Mammary epithelial cell (primary cell): ENCODE measurements at regions not wholly inside any gene's neighbourhood (a gene's known extent, or its start where the extent isn't known, plus 50 kb on each side); places are given as distances from the start of the nearest gene placed in this dataset.

ENCODE experiments used
- EZH2 ChIP-seq: IDR thresholded peaks from 2 replicates; pipeline ENCODE4 v1.6.1; 2012; ENCODE audit warnings: low read length, inconsistent platforms, borderline replicate concordance
- TF ChIP-seq, protein P1 (sequence below), 2 donors: IDR thresholded peaks in 1 of 2; conservative IDR thresholded peaks in 1 of 2; 2 replicates each; pipeline ENCODE4 v1.5.1; 2011 to 2012; ENCODE audit warnings: inconsistent platforms in 2 of 2, low read length in 2 of 2, mild to moderate bottlenecking in 2 of 2, control low read depth in 1 of 2, low read depth in 1 of 2; ENCODE audit not compliant: insufficient read depth in 1 of 2; ENCODE audit errors: extremely low read depth in 1 of 2

DNA sequence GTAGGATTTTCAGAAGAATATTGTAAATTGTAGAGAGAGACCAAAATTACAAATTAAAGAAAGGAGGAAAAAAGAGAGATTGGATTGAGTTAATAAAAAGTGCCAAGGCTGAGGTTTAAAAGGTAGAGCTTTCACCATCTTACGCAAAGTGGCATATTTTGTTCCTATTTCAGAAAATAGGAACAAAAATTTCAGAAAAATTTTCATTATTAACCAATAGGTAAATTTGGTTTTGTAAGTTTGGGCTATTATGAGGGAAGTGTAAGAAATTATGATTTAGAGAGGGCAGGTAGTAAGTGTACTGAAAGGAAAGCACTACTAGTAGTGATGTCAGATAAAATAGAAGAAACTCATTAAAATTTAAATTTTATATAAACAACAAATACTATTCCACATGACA lies 479.7 kb downstream of the ACTRT1 start:
- TF ChIP-seq, protein P1, sequence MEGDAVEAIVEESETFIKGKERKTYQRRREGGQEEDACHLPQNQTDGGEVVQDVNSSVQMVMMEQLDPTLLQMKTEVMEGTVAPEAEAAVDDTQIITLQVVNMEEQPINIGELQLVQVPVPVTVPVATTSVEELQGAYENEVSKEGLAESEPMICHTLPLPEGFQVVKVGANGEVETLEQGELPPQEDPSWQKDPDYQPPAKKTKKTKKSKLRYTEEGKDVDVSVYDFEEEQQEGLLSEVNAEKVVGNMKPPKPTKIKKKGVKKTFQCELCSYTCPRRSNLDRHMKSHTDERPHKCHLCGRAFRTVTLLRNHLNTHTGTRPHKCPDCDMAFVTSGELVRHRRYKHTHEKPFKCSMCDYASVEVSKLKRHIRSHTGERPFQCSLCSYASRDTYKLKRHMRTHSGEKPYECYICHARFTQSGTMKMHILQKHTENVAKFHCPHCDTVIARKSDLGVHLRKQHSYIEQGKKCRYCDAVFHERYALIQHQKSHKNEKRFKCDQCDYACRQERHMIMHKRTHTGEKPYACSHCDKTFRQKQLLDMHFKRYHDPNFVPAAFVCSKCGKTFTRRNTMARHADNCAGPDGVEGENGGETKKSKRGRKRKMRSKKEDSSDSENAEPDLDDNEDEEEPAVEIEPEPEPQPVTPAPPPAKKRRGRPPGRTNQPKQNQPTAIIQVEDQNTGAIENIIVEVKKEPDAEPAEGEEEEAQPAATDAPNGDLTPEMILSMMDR (conservative IDR thresholded peaks at IDR 0.05 in 1 of 2, IDR thresholded peaks at IDR 0.05 in 1 of 2; ENCODE audit: extremely low read depth in 1 of 2, insufficient read depth in 1 of 2, low read depth in 1 of 2, low read length in 2 of 2) = no peak
- TF ChIP-seq EZH2 = no peak
